HG03521 (cell line): ENCODE measurements at regions not wholly inside any gene's neighbourhood (a gene's known extent, or its start where the extent isn't known, plus 50 kb on each side); places are given as distances from the start of the nearest gene placed in this dataset.
"Not testable (repeated sequence)": the region's sequence is repeated elsewhere in the genome, so short reads cannot be mapped to it uniquely, and the experiment has no call there.

Experiments used
- ATAC-seq: cut with Tn5 transposase; IDR thresholded peaks from one replicate; pipeline ENCODE4 v1.9.1; 2021; ENCODE audit warnings: mild to moderate bottlenecking, moderate library complexity; ENCODE audit not compliant: unreplicated experiment

GRCh38 chr2:228444161-228444560 is 262.7 kb upstream of the SPHKAP start:
- ATAC-seq = no peak

- no peak for ATAC-seq
Observed at GRCh38 chr2:228433721-228434120, 252.2 kb upstream of the SPHKAP start.

GRCh38 chr2:228432116-228432515 is 250.6 kb upstream of the SPHKAP start:
- no peak for ATAC-seq

GRCh38 chr2:228430986-228431385 is 249.5 kb upstream of the SPHKAP start:
- ATAC-seq = no peak

- no peak for ATAC-seq
Observed at GRCh38 chr2:228426502-228427216, 245.2 kb upstream of the SPHKAP start.

- ATAC-seq = not testable (repeated sequence)
Observed at GRCh38 chr2:228425411-228426060, 244.0 kb upstream of the SPHKAP start.

- ATAC-seq = no peak
Observed at GRCh38 chr2:228417956-228418355, 236.5 kb upstream of the SPHKAP start.

- ATAC-seq = no peak
Observed at GRCh38 chr2:228417526-228417925, 236.0 kb upstream of the SPHKAP start.

- ATAC-seq = no peak
Observed at GRCh38 chr2:228410061-228410460, 228.6 kb upstream of the SPHKAP start.

GRCh38 chr2:228409493-228409892 is 228.0 kb upstream of the SPHKAP start:
- ATAC-seq = no peak

- ATAC-seq = no peak
Observed at GRCh38 chr2:228408529-228409227, 227.2 kb upstream of the SPHKAP start.

GRCh38 chr2:228407821-228408220 is 226.3 kb upstream of the SPHKAP start:
- no peak for ATAC-seq

GRCh38 chr2:228401065-228401912 is 219.8 kb upstream of the SPHKAP start:
- ATAC-seq = no peak

- no peak for ATAC-seq
Observed at GRCh38 chr2:228387776-228388175, 206.3 kb upstream of the SPHKAP start.

- no peak for ATAC-seq
Observed at GRCh38 chr2:228378696-228379425, 197.4 kb upstream of the SPHKAP start.

- no peak for ATAC-seq
Observed at GRCh38 chr2:228378233-228378632, 196.7 kb upstream of the SPHKAP start.

- ATAC-seq = no peak
Observed at GRCh38 chr2:228377533-228377932, 196.0 kb upstream of the SPHKAP start.

GRCh38 chr2:228374741-228375140 is 193.3 kb upstream of the SPHKAP start:
- ATAC-seq = no peak

- no peak for ATAC-seq
Observed at GRCh38 chr2:228373191-228373590, 191.7 kb upstream of the SPHKAP start.

GRCh38 chr2:228372212-228372611 is 190.7 kb upstream of the SPHKAP start:
- no peak for ATAC-seq
